Kidney (tissue), 13 donors: ENCODE measurements at regions not wholly inside any gene's neighbourhood (a gene's known extent, or its start where the extent isn't known, plus 50 kb on each side); places are given as distances from the start of the nearest gene placed in this dataset.

ENCODE experiments used
- DNase-seq, 5 donors: peaks; one replicate each; pipeline ENCODE4 v3.0.0-alpha.2; 2013 to 2020
- FAIRE-seq: peaks from 2 replicates; lab custom pipeline; 2012; peaks lifted over from hg19 to GRCh38; lab: Jason Lieb, UNC
- H3K27ac ChIP-seq, 2 donors: one replicate each; pipeline ENCODE4 v1.7.0; 2013; ENCODE audit warnings: low read depth in 2 of 2, low read length in 2 of 2, inconsistent platforms in 1 of 2
- H3K27me3 ChIP-seq: one replicate; pipeline ENCODE4 v1.7.1; 2013; ENCODE audit warnings: low read length, inconsistent platforms; ENCODE audit not compliant: control insufficient read depth, insufficient read depth
- H3K36me3 ChIP-seq, 3 donors: one replicate each; pipeline versions ENCODE4 v1.7.0 to v1.7.1; 2013; ENCODE audit warnings: low read length in 3 of 3, control low read depth in 1 of 3, inconsistent platforms in 1 of 3; ENCODE audit not compliant: insufficient read depth in 3 of 3, control insufficient read depth in 2 of 3
- H3K4me1 ChIP-seq, 3 donors: one replicate each; pipeline versions ENCODE4 v1.7.0 to v1.7.1; 2013; ENCODE audit warnings: low read length in 3 of 3, inconsistent platforms in 1 of 3, low read depth in 1 of 3; ENCODE audit not compliant: control insufficient read depth in 2 of 3, insufficient read depth in 2 of 3
- H3K4me3 ChIP-seq, 3 donors: one replicate each; pipeline versions ENCODE4 v1.7.0 to v1.8.1; 2013; ENCODE audit warnings: low read length in 3 of 3, control low read depth in 1 of 3, inconsistent platforms in 1 of 3
- H3K9ac ChIP-seq, 3 donors: one replicate each; pipeline versions ENCODE4 v1.7.0 to v1.7.1; 2013; ENCODE audit warnings: low read length in 3 of 3, control low read depth in 1 of 3, inconsistent platforms in 1 of 3
- H3K9me3 ChIP-seq, 3 donors: one replicate each; pipeline versions ENCODE4 v1.7.0 to v1.7.1; 2013; ENCODE audit warnings: low read length in 3 of 3, control low read depth in 1 of 3, inconsistent platforms in 1 of 3; ENCODE audit not compliant: control insufficient read depth in 2 of 3, insufficient read depth in 1 of 3
- intact Hi-C: fragments of 100-400 bp; cut with DNase I; formaldehyde crosslinking; loops from one replicate; pipeline ENCODE4 v1.11.1; 2022
- TF ChIP-seq, protein P1 (sequence below): IDR thresholded peaks from 3 replicates; pipeline ENCODE4 v1.5.1; 2012; ENCODE audit warnings: mild to moderate bottlenecking, moderate library complexity, borderline replicate concordance; ENCODE audit not compliant: insufficient read depth; ENCODE audit errors: extremely low read depth
- donor health status: control.
- donor health status: control.
- donor health status: control.
- donor health status: control.
- donor health status: control.
- donor health status: DM: yes; HTN: yes; CAD: no.
- donor health status: Normal renal cell carcinoma (clear cell type).

DNA sequence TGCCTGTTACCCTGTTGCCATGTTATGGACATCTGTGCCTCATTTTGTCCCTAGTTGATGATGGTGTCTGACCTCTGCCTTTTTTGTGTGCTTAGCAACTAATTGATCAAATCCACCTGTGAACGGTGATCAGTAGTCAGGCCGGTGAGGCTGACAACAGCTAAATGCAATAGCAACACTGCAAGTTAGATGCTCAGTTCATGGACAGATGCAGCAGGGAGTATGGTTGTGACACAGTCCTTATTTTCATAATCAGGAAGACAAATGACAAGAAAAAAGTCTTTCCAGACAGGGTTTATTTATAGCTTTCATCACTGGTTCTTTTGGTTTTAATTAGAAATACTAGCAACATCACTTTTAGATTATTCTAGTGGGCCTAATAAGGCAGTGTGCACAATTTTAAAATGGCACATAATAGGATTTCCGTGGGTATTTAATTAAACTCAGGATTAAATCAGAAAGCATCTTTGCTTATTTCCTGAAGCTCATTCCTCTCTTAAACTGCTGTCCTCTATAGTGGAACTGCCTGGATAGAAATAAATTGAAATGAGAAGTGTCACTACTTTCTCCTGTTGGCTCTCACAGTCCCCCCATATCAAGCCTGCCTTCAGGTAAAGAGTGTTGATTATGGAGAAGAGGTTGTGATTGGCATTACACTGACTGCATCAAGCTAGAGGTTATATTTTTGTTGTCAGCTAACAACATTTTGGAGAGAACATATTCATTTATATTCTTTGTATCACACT lies 281.1 kb upstream of the NAV3 start:
- TF ChIP-seq, protein P1, sequence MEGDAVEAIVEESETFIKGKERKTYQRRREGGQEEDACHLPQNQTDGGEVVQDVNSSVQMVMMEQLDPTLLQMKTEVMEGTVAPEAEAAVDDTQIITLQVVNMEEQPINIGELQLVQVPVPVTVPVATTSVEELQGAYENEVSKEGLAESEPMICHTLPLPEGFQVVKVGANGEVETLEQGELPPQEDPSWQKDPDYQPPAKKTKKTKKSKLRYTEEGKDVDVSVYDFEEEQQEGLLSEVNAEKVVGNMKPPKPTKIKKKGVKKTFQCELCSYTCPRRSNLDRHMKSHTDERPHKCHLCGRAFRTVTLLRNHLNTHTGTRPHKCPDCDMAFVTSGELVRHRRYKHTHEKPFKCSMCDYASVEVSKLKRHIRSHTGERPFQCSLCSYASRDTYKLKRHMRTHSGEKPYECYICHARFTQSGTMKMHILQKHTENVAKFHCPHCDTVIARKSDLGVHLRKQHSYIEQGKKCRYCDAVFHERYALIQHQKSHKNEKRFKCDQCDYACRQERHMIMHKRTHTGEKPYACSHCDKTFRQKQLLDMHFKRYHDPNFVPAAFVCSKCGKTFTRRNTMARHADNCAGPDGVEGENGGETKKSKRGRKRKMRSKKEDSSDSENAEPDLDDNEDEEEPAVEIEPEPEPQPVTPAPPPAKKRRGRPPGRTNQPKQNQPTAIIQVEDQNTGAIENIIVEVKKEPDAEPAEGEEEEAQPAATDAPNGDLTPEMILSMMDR: no peak
- no peaks in the 10 kb centered on the region for H3K4me1 ChIP-seq
- no peaks in the 10 kb centered on the region for H3K36me3 ChIP-seq
- H3K4me3 ChIP-seq: no peak overlapping the region
- DNase-seq (no peak), FAIRE-seq (no peak)
- H3K9me3 ChIP-seq: no peaks in the 10 kb centered on the region
- no peak overlapping the region for H3K9ac ChIP-seq
- no peaks in the 10 kb centered on the region for H3K27me3 ChIP-seq
- intact Hi-C loops: no loop called here
- H3K27ac ChIP-seq: no peak overlapping the region

DNA sequence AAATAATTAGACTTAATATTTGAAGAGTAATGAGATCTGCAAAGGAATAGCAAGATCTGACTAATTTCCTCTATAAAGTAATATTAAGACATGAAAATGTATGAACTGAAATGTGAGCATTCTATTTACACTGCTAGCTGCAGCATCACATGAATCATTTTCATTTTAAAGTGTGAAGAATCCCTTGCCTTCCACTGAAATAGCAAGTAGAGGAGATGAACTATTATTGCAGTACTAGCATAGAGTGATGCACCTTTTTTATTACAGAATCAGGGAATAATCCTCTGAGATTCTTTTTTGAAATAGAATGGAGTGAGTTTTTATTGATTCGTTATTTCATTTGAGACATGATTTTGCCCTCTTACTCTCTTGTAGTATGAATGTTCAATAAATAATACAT lies 281.9 kb upstream of the NAV3 start:
- no peak overlapping the region for H3K27ac ChIP-seq
- no peak overlapping the region for H3K4me3 ChIP-seq
- no peaks in the 10 kb centered on the region for H3K27me3 ChIP-seq
- H3K4me1 ChIP-seq: no peaks in the 10 kb centered on the region
- TF ChIP-seq, protein P1: no peak
- no peak overlapping the region for H3K9ac ChIP-seq
- no peaks in the 10 kb centered on the region for H3K36me3 ChIP-seq
- no peaks in the 10 kb centered on the region for H3K9me3 ChIP-seq
- intact Hi-C loops: no loop called here
- DNase-seq (no peak), FAIRE-seq (no peak)

DNA sequence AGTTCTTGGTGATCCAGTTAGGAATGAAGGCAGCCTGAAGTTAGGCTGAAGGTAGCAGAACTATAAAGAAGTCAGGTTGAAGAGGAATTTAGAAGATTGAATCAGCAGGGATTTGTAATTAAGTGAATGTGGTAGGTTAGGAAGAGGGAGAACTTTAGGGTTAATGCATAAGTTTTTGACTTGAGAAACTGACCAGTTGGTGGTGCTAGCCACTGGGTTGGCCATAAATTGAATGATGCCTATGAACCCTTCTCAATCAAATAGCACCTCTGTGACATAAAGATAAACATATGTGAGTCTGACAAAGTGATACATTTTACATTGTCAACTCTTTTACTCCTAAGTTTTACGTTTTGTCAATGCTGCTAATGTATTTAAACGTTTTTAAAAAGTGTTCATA lies 290.6 kb upstream of the NAV3 start:
- intact Hi-C loops: no loop called here
- no peaks in the 10 kb centered on the region for H3K27me3 ChIP-seq
- no peak overlapping the region for H3K4me3 ChIP-seq
- no peaks in the 10 kb centered on the region for H3K9me3 ChIP-seq
- H3K4me1 ChIP-seq: no peaks in the 10 kb centered on the region
- DNase-seq (no peak), FAIRE-seq (no peak)
- no peak overlapping the region for H3K27ac ChIP-seq
- H3K9ac ChIP-seq: no peak overlapping the region
- TF ChIP-seq, protein P1: no peak
- H3K36me3 ChIP-seq: no peaks in the 10 kb centered on the region

DNA sequence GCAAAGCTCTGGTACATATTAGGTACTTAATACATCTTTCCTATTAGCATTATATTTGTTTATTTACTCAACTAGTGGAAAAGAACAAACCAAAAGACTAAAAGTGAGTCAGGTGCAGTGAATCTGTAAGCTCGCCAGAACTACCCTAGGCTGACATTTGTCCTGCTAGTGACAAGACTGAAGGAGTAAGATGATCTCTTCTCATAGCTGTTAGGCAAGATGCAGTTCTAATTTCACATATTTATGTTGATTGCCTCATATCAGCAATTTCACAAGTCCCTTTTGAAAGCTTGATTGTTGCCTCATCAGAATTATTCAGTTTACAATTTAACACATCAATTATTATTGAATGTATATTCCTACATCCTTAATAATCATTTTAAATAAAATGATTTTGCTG lies 293.0 kb upstream of the NAV3 start:
- no peaks in the 10 kb centered on the region for H3K4me1 ChIP-seq
- FAIRE-seq (no peak), DNase-seq (no peak)
- no peaks in the 10 kb centered on the region for H3K27me3 ChIP-seq
- intact Hi-C loops: no loop called here
- no peaks in the 10 kb centered on the region for H3K36me3 ChIP-seq
- TF ChIP-seq, protein P1: no peak
- no peak overlapping the region for H3K27ac ChIP-seq
- H3K9ac ChIP-seq: no peak overlapping the region
- H3K4me3 ChIP-seq: no peak overlapping the region
- H3K9me3 ChIP-seq: no peaks in the 10 kb centered on the region
